ENCODE measurements at regions not wholly inside any gene's neighbourhood (a gene's known extent, or its start where the extent isn't known, plus 50 kb on each side); places are given as distances from the start of the nearest gene placed in this dataset.
A peak's percentile ranks its signal among the peaks of the same experiment; 100 is the strongest.

DNA sequence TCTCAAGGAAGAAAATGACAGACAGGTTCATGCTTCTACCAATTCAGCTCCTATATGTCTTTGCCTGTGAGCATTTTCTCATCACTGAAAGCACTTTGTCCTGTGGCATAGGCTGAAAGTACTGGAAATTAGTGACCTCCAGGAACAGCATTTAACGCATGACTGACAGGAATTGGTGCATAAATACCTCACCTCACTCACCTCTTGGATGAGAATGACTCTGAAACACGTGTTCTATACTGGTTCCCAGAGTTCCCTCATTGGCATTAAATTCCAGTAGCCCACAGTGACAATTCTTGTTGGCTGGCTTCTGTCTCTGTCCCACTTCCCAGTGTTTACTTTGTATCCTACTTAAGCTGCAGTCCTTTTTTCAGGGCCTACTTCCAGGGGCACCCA lies 83.4 kb upstream of the MAPRE2 start:
- BruUV-seq (replicated peaks), result no TSS peak
- Histone ChIP-seq H3K9ac (ENCODE audit: low read depth, low read length) (no peak overlapping the region), H3K4me1 (ENCODE audit: control insufficient read depth, insufficient read depth, low read length) (peaks cover 3% of the 10 kb centered on the region), H3K36me3 (ENCODE audit: control insufficient read depth, insufficient read depth, low read length) (no peaks in the 10 kb centered on the region), H4K5ac (ENCODE audit: low read depth, low read length) (no peak overlapping the region), H2AFZ (replicated peaks; ENCODE audit: low read length, poor library complexity) (no peak overlapping the region), H4K20me1 (ENCODE audit: insufficient read depth, low read length) (no peaks in the 10 kb centered on the region; the same call in 1 of the 2 replicates), H3K9me1 (ENCODE audit: insufficient read depth, low read length) (no peaks in the 10 kb centered on the region), H3K79me1 (ENCODE audit: low read depth in 1 of 2, low read length in 2 of 2) (no peaks in the 10 kb centered on the region), H2BK120ac (ENCODE audit: low read depth, low read length) (no peak overlapping the region), H3K4me2 (ENCODE audit: low read depth, low read length) (no peak overlapping the region), H2BK5ac (ENCODE audit: low read depth, low read length, poor library complexity, severe bottlenecking) (no peak overlapping the region), H3K14ac (replicated peaks; ENCODE audit: low read depth, low read length) (peak overlapping the region; percentile 22; the same call in 1 of the 2 replicates), H3K23ac (ENCODE audit: low read depth, low read length) (peak overlapping the region; percentile 6; the same call in 1 of the 2 replicates), H2BK15ac (ENCODE audit: low read depth, low read length) (peak overlapping the region; percentile 29; the same call in 1 of the 3 replicates), H2AK9ac (replicated peaks; ENCODE audit: low read depth, low read length, poor library complexity) (no peak overlapping the region), H3K27me3 (ENCODE audit: control insufficient read depth, insufficient read depth, low read length) (no peaks in the 10 kb centered on the region), H3K4me3 (ENCODE audit: insufficient read depth, low read depth, low read length) (no peak overlapping the region), H3K27ac (ENCODE audit: insufficient read depth, low read length) (no peak overlapping the region), H3K9me3 (ENCODE audit: control insufficient read depth, insufficient read depth, low read length) (no peaks in the 10 kb centered on the region), H4K8ac (ENCODE audit: low read depth in 2 of 2, low read length in 2 of 2) (no peak overlapping the region), H3K18ac (ENCODE audit: low read depth, low read length) (no peak overlapping the region), H4K91ac (ENCODE audit: insufficient read depth, low read depth, low read length) (no peak overlapping the region), H3K4ac (ENCODE audit: low read depth, low read length) (no peak overlapping the region), H2BK20ac (ENCODE audit: low read depth, low read length) (no peak overlapping the region; the same call in 1 of the 2 replicates), H2AK5ac (ENCODE audit: low read depth, low read length) (peak overlapping the region; percentile 3; the same call in 1 of the 2 replicates), H3K56ac (ENCODE audit: extremely low read depth, insufficient read depth, low read length) (no peak overlapping the region)
- dilution Hi-C loops (cut with HindIII; ENCODE audit: low sequenced_read_pairs, unreplicated experiment), result no loop called here
- no peak for TF ChIP-seq USF2 (IDR thresholded peaks at IDR 0.05; ENCODE audit: low read depth, low read length)
- no peak for TF ChIP-seq RFX5 (IDR thresholded peaks at IDR 0.05; ENCODE audit: low read depth, low read length)
- intact Hi-C loops (cut with micrococcal nuclease), result no loop called here
- DNase-seq (no peak), ATAC-seq (ENCODE audit: low read depth) (no peak)
- CTCF ChIA-PET, result interaction anchor here (1.6 kb wide), 1 partner anchor 48 kb away, joined by 5 read pairs; no protein-coding TSS in a partner anchor
- in situ Hi-C loops (cut with MboI; ENCODE audit: low sequenced_read_pairs), result no loop called here
- POLR2A ChIA-PET (ENCODE audit: unreplicated experiment), result no interaction called here
- WGBS, 2 experiments (ENCODE audit: extremely low coverage in 2 of 2, insufficient read length in 1 of 2), result no CpG with 5 or more reads among the region's 2 CpGs
